ENCODE measurements at regions not wholly inside any gene's neighbourhood (a gene's known extent, or its start where the extent isn't known, plus 50 kb on each side); places are given as distances from the start of the nearest gene placed in this dataset.

DNA sequence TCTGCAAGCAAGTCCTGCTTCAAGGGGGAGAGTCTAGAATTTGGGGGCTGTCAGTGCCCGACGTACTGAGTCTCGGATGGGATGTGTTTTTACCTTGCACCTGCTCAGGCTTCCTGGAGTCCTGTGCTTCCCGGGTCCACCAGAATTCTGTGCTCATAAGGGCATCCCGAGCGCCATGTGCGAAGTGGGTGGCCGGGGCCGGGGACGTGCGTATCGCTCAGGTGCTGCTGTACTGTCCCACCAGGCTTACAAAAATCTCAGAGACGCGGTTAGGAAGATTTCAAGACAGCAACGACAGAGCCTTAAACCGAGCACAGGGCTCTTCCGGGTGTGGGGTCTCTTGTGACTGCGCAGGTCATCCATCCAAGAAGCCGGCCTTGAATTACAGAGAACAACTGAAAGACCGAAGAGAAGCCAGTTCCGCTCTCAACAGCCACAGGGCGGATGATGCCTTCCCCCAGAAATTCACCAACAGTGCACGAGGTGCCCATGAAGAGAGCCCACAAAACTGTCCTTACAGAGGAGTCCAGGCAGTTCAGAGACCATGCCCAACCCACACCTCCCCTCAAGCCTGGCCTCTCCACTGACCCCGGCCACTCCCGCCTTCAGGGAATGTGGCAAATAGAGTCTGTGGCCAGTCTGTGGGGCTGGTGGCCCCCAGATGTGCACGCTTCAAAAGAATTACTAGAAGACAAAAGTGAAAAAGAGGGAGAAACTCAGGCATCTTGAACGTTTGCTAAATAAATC is 104.7 kb downstream of the PXDC1 start:
- Histone ChIP-seq H3K79me1 (ENCODE audit: low read depth in 1 of 2, low read length in 2 of 2) (no peaks in the 10 kb centered on the region), H3K4ac (ENCODE audit: low read depth, low read length) (no peak overlapping the region), H2AFZ (replicated peaks; ENCODE audit: low read length, poor library complexity) (no peak overlapping the region), H3K18ac (ENCODE audit: low read depth, low read length) (no peak overlapping the region), H3K9me1 (ENCODE audit: insufficient read depth, low read length) (no peaks in the 10 kb centered on the region), H3K36me3 (ENCODE audit: control insufficient read depth, insufficient read depth, low read length) (no peaks in the 10 kb centered on the region), H4K8ac (ENCODE audit: low read depth in 2 of 2, low read length in 2 of 2) (no peak overlapping the region), H2AK9ac (replicated peaks; ENCODE audit: low read depth, low read length, poor library complexity) (no peak overlapping the region), H3K56ac (ENCODE audit: extremely low read depth, insufficient read depth, low read length) (no peak overlapping the region), H4K5ac (ENCODE audit: low read depth, low read length) (no peak overlapping the region), H3K9me3 (ENCODE audit: control insufficient read depth, insufficient read depth, low read length) (0 out of 2 replicates have a peak, but pooled peaks cover 2% of the 10 kb centered on the region), H2BK15ac (ENCODE audit: low read depth, low read length) (no peak overlapping the region), H3K27me3 (ENCODE audit: control insufficient read depth, insufficient read depth, low read length) (peaks cover 46% of the 10 kb centered on the region), H2BK5ac (ENCODE audit: low read depth, low read length, poor library complexity, severe bottlenecking) (no peak overlapping the region), H3K23ac (ENCODE audit: low read depth, low read length) (no peak overlapping the region), H3K4me2 (ENCODE audit: low read depth, low read length) (no peak overlapping the region), H3K14ac (replicated peaks; ENCODE audit: low read depth, low read length) (no peak overlapping the region), H3K9ac (ENCODE audit: low read depth, low read length) (no peak overlapping the region), H2BK20ac (ENCODE audit: low read depth, low read length) (no peak overlapping the region), H2AK5ac (ENCODE audit: low read depth, low read length) (no peak overlapping the region), H3K4me3 (ENCODE audit: insufficient read depth, low read depth, low read length) (no peak overlapping the region), H2BK120ac (ENCODE audit: low read depth, low read length) (no peak overlapping the region), H4K91ac (ENCODE audit: insufficient read depth, low read depth, low read length) (no peak overlapping the region), H3K4me1 (ENCODE audit: control insufficient read depth, insufficient read depth, low read length) (no peaks in the 10 kb centered on the region), H3K27ac (ENCODE audit: insufficient read depth, low read length) (no peak overlapping the region), H4K20me1 (ENCODE audit: insufficient read depth, low read length) (no peaks in the 10 kb centered on the region)
- TF ChIP-seq POLR2A (IDR thresholded peaks at IDR 0.05; ENCODE audit: low read depth, low read length) (no peak), NFE2L2 (IDR thresholded peaks at IDR 0.05; ENCODE audit: low read depth, low read length) (no peak), RAD21 (IDR thresholded peaks at IDR 0.05; ENCODE audit: low read length) (no peak), SMC3 (IDR thresholded peaks at IDR 0.05; ENCODE audit: low read depth, low read length) (no peak), MAZ (IDR thresholded peaks at IDR 0.05; ENCODE audit: borderline replicate concordance, low read depth, low read length) (no peak), RCOR1 (IDR thresholded peaks at IDR 0.05; ENCODE audit: insufficient replicate concordance, low read length) (no peak)
- TF ChIP-seq, protein P1, sequence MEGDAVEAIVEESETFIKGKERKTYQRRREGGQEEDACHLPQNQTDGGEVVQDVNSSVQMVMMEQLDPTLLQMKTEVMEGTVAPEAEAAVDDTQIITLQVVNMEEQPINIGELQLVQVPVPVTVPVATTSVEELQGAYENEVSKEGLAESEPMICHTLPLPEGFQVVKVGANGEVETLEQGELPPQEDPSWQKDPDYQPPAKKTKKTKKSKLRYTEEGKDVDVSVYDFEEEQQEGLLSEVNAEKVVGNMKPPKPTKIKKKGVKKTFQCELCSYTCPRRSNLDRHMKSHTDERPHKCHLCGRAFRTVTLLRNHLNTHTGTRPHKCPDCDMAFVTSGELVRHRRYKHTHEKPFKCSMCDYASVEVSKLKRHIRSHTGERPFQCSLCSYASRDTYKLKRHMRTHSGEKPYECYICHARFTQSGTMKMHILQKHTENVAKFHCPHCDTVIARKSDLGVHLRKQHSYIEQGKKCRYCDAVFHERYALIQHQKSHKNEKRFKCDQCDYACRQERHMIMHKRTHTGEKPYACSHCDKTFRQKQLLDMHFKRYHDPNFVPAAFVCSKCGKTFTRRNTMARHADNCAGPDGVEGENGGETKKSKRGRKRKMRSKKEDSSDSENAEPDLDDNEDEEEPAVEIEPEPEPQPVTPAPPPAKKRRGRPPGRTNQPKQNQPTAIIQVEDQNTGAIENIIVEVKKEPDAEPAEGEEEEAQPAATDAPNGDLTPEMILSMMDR (conservative IDR thresholded peaks at IDR 0.05; ENCODE audit: low read depth, low read length): no peak
- 89% methylated on average over 15 of the region's 27 CpGs; no CpG with 5 or more reads in 1 of the 2 experiments for WGBS, 2 experiments (ENCODE audit: extremely low coverage in 2 of 2, insufficient read length in 1 of 2)
- in situ Hi-C loops (cut with MboI; ENCODE audit: low sequenced_read_pairs): no loop called here
- DNase-seq: no peak
- dilution Hi-C loops (cut with HindIII; ENCODE audit: low sequenced_read_pairs, unreplicated experiment): no loop called here
- ATAC-seq (ENCODE audit: low read depth): no peak
- ChIA-PET POLR2A (ENCODE audit: unreplicated experiment) (no interaction called here), CTCF (no interaction called here)
- no TSS peak for BruUV-seq (replicated peaks)
- intact Hi-C loops (cut with micrococcal nuclease): no loop called here
